PC-3 (cell line): ENCODE measurements at regions not wholly inside any gene's neighbourhood (a gene's known extent, or its start where the extent isn't known, plus 50 kb on each side); places are given as distances from the start of the nearest gene placed in this dataset.

Source experiments
- EZH2 ChIP-seq: fragments of 300-600 bp; sonication (generic); IDR thresholded peaks from one replicate; pipeline ENCODE4 v1.6.1; 2017; ENCODE audit warnings: antibody characterized with exemption, mild to moderate bottlenecking, low read length; ENCODE audit not compliant: unreplicated experiment
- TF ChIP-seq, protein P1 (sequence below): fragments of 300-600 bp; sonication (generic); conservative IDR thresholded peaks from 2 replicates; pipeline ENCODE4 v1.5.1; 2017; ENCODE audit warnings: antibody characterized with exemption, low read depth, mild to moderate bottlenecking, low read length

DNA sequence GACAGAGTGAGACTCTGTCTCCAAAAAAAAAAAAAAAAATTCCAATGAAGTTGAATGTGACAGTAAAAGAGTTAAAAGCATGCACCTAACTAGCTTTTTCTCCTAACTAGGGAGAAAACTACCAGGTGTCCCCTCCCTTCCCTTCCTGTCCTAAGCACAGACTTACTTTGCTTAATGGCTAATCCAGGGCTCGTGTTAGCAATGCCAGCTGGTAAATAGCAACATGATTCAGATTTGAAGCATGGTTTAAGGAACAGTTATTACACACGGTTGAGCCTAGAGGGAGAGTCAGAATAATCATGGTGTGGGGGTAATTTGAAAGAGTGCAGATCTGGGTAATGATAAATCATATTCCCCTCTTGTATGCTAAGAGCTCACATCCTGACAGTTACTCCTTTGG is 338.3 kb downstream of the STIM2 start:
- TF ChIP-seq, protein P1, sequence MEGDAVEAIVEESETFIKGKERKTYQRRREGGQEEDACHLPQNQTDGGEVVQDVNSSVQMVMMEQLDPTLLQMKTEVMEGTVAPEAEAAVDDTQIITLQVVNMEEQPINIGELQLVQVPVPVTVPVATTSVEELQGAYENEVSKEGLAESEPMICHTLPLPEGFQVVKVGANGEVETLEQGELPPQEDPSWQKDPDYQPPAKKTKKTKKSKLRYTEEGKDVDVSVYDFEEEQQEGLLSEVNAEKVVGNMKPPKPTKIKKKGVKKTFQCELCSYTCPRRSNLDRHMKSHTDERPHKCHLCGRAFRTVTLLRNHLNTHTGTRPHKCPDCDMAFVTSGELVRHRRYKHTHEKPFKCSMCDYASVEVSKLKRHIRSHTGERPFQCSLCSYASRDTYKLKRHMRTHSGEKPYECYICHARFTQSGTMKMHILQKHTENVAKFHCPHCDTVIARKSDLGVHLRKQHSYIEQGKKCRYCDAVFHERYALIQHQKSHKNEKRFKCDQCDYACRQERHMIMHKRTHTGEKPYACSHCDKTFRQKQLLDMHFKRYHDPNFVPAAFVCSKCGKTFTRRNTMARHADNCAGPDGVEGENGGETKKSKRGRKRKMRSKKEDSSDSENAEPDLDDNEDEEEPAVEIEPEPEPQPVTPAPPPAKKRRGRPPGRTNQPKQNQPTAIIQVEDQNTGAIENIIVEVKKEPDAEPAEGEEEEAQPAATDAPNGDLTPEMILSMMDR, result no peak
- no peak for TF ChIP-seq EZH2
